ENCODE measurements at regions not wholly inside any gene's neighbourhood (a gene's known extent, or its start where the extent isn't known, plus 50 kb on each side); places are given as distances from the start of the nearest gene placed in this dataset.

- Histone ChIP-seq H3K79me2 (ENCODE audit: control insufficient read depth, insufficient read depth, low read length) (no peaks in the 10 kb centered on the region), H3K9ac (replicated peaks; ENCODE audit: extremely low read depth, insufficient read depth, low read length) (no peak overlapping the region), H3K27ac (ENCODE audit: insufficient read depth, low read depth, low read length) (no peak overlapping the region), H3K4me2 (ENCODE audit: insufficient read depth, low read length) (no peak overlapping the region), H3K9me1 (replicated peaks; ENCODE audit: control insufficient read depth, extremely low read depth, insufficient read depth, low read length) (no peaks in the 10 kb centered on the region), H2AFZ (ENCODE audit: low read depth, low read length) (no peak overlapping the region), H3K36me3 (ENCODE audit: control insufficient read depth in 2 of 2, extremely low read depth in 1 of 2, insufficient read depth in 2 of 2, low read length in 2 of 2) (no peaks in the 10 kb centered on the region), H3K4me3 (replicated peaks in 1 of 3; ENCODE audit: insufficient read depth in 1 of 3, low read depth in 1 of 3, low read length in 3 of 3) (no peak overlapping the region), H3K27me3 (ENCODE audit: control insufficient read depth in 2 of 2, insufficient read depth in 2 of 2, low read length in 2 of 2) (no peaks in the 10 kb centered on the region), H3K4me1 (ENCODE audit: control insufficient read depth, extremely low read depth, insufficient read depth, low read length) (peaks cover 3% of the 10 kb centered on the region), H3K9me3 (replicated peaks; ENCODE audit: control insufficient read depth, insufficient read depth, low read length) (no peaks in the 10 kb centered on the region), H4K20me1 (replicated peaks; ENCODE audit: control insufficient read depth, extremely low read depth, insufficient read depth, low read length) (no peaks in the 10 kb centered on the region)
- TF ChIP-seq GATA2 (IDR thresholded peaks at IDR 0.05; ENCODE audit: insufficient read depth, insufficient read length, low read depth, low read length) (no peak), POLR2AphosphoS5 (IDR thresholded peaks at IDR 0.05; ENCODE audit: insufficient read depth, low read depth, low read length) (no peak), MYC (IDR thresholded peaks at IDR 0.05; ENCODE audit: low read depth, low read length) (no peak), MAX (IDR thresholded peaks at IDR 0.05; ENCODE audit: insufficient read depth, insufficient read length) (no peak), EZH2 (IDR thresholded peaks at IDR 0.05; ENCODE audit: borderline replicate concordance, low read depth, low read length, severe bottlenecking) (no peak), POLR2A (IDR thresholded peaks at IDR 0.05; ENCODE audit: low read depth, low read length) (no peak)
- FAIRE-seq (no peak), DNase-seq (ENCODE audit: low read depth, low spot score) (no peak)
- POLR2A ChIA-PET = no interaction called here
- no TSS peak for BruUV-seq (replicated peaks)
- CTCF ChIA-PET = interaction anchor here (1.1 kb wide), 1 partner anchor 174 kb away, joined by 3 read pairs; no protein-coding TSS in a partner anchor
- dilution Hi-C loops (cut with MboI; ENCODE audit: extremely low pct_ligation_motif_present, low sequenced_read_pairs) (no loop called here), intact Hi-C loops (cut with micrococcal nuclease) (no loop called here)
These were observed 125.8 kb upstream of the NXT1 start for GRCh38 chr20:23224806-23225205.

DNA sequence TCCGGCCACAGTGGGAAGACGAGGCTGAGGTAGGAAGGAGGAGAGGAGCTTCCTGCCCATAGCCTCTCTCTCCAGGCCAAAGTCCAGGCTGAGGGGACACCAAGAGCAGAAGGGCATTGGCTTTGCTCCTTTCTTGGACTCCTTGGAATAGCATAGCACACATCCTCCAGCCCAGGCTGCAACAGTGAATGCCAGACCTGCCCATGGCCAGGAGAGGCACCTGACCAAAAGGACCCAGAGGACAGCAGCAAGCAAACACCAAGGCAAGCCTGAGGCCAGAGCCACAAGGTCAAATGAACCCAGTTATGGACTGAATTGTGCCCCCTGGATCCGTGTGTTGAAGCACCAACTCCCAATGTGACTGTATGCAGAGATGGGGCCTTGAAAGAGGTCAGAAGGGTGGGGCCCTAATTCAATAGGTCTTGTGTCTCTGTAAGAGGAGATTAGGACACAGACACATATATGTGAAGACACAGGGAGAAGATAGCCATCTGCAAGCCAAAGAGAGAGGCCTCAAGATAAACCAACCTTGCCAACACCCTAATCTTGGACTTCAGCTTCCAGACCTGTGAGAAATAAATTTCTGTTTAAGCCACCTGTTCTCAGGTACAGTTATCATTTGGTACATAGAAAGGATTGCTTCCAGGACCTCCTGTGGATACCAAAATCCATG, 126.5 kb upstream of the NXT1 start:
- H3K4me1 ChIP-seq (ENCODE audit: control insufficient read depth, extremely low read depth, insufficient read depth, low read length) = peaks cover 3% of the 10 kb centered on the region
- no peaks in the 10 kb centered on the region for H3K79me2 ChIP-seq (ENCODE audit: control insufficient read depth, insufficient read depth, low read length)
- no peaks in the 10 kb centered on the region for H4K20me1 ChIP-seq (replicated peaks; ENCODE audit: control insufficient read depth, extremely low read depth, insufficient read depth, low read length)
- ChIA-PET CTCF (interaction anchor here (0.6 to 1.9 kb wide), 3 partner anchors 10 to 1731 kb away, joined by 3 to 8 read pairs (median 3); no protein-coding TSS in a partner anchor), POLR2A (no interaction called here)
- no peak overlapping the region for H2AFZ ChIP-seq (ENCODE audit: low read depth, low read length)
- TF ChIP-seq POLR2A (IDR thresholded peaks at IDR 0.05; ENCODE audit: low read depth, low read length) (no peak), FOS (IDR thresholded peaks at IDR 0.05; ENCODE audit: borderline replicate concordance, insufficient read depth, low read length) (no peak), JUN (IDR thresholded peaks at IDR 0.05; ENCODE audit: borderline replicate concordance, insufficient read depth, insufficient read length, low read depth) (no peak), MYC (IDR thresholded peaks at IDR 0.05; ENCODE audit: low read depth, low read length) (no peak), GATA2 (IDR thresholded peaks at IDR 0.05; ENCODE audit: insufficient read depth, insufficient read length, low read depth, low read length) (no peak), CTCF (IDR thresholded peaks at IDR 0.05; ENCODE audit: extremely low read depth in 1 of 2, insufficient read depth in 1 of 2, low read depth in 1 of 2, low read length in 2 of 2) (no peak), POLR2AphosphoS5 (IDR thresholded peaks at IDR 0.05; ENCODE audit: insufficient read depth, low read depth, low read length) (no peak), EZH2 (IDR thresholded peaks at IDR 0.05; ENCODE audit: borderline replicate concordance, low read depth, low read length, severe bottlenecking) (no peak), MAX (IDR thresholded peaks at IDR 0.05; ENCODE audit: insufficient read depth, insufficient read length) (no peak)
- H3K4me2 ChIP-seq (ENCODE audit: insufficient read depth, low read length) = no peak overlapping the region
- DNase-seq (ENCODE audit: low read depth, low spot score) (no peak), FAIRE-seq (no peak)
- H3K4me3 ChIP-seq (replicated peaks in 1 of 3; ENCODE audit: insufficient read depth in 1 of 3, low read depth in 1 of 3, low read length in 3 of 3) = no peak overlapping the region
- H3K9me3 ChIP-seq (replicated peaks; ENCODE audit: control insufficient read depth, insufficient read depth, low read length) = no peaks in the 10 kb centered on the region
- no peak overlapping the region for H3K27ac ChIP-seq (ENCODE audit: insufficient read depth, low read depth, low read length)
- peaks cover 0 to 2% of the 10 kb centered on the region in 2 experiments for H3K27me3 ChIP-seq (ENCODE audit: control insufficient read depth in 2 of 2, insufficient read depth in 2 of 2, low read length in 2 of 2)
- no peaks in the 10 kb centered on the region for H3K9me1 ChIP-seq (replicated peaks; ENCODE audit: control insufficient read depth, extremely low read depth, insufficient read depth, low read length)
- H3K9ac ChIP-seq (replicated peaks; ENCODE audit: extremely low read depth, insufficient read depth, low read length) = no peak overlapping the region
- dilution Hi-C loops (cut with MboI; ENCODE audit: extremely low pct_ligation_motif_present, low sequenced_read_pairs) = no loop called here
- H3K36me3 ChIP-seq (ENCODE audit: control insufficient read depth in 2 of 2, extremely low read depth in 1 of 2, insufficient read depth in 2 of 2, low read length in 2 of 2) = no peaks in the 10 kb centered on the region
- BruUV-seq (replicated peaks) = no TSS peak
- intact Hi-C loops (cut with micrococcal nuclease) = no loop called here

Data from endothelial cell of umbilical vein (primary cell).